HepG2 (cell line): ENCODE measurements at regions not wholly inside any gene's neighbourhood (a gene's known extent, or its start where the extent isn't known, plus 50 kb on each side); places are given as distances from the start of the nearest gene placed in this dataset.
A peak's percentile ranks its signal among the peaks of the same experiment; 100 is the strongest.

Experiments
- ATAC-seq: fragments of 200-7000 bp; cut with Tn5 transposase; 3 replicates; pipeline ENCODE4 v1.9.1; 2020; ENCODE audit warnings: mild to moderate bottlenecking, moderate library complexity
- BruUV-seq: library from RNA; stranded (reverse); fragments of 400-500 nt; replicated peaks from 2 replicates; lab custom pipeline; 2021; lab: Mats Ljungman, UMichigan
- CTCF ChIA-PET: fragments of 300-600 bp; formaldehyde crosslinking; extraction: SDS; loops from one replicate; lab custom pipeline; 2021; ENCODE audit warnings: low total read pairs, inconsistent platforms, low intra/inter-chr PET ratio; lab: Yijun Ruan, JAX
- POLR2A ChIA-PET: fragments of 350-600 bp; sonication (Branson Sonifier 250); formaldehyde crosslinking; loops from one replicate; lab custom pipeline; 2020; ENCODE audit warnings: antibody characterized with exemption, inconsistent platforms; lab: Yijun Ruan, JAX
- DNase-seq: peaks from one replicate; pipeline ENCODE4 v3.0.0-alpha.2; 2015; ENCODE audit warnings: low spot score
- FAIRE-seq: peaks from 3 replicates; lab custom pipeline; 2011; peaks lifted over from hg19 to GRCh38; lab: Jason Lieb, UNC
- H2AFZ ChIP-seq: one replicate; pipeline ENCODE4 v1.6.1; 2011; ENCODE audit warnings: low read length, inconsistent platforms
- H3K27ac ChIP-seq: fragments of 300-600 bp; 3 replicates; pipeline ENCODE4 v1.8.0; 2011; ENCODE audit warnings: mixed run types, mild to moderate bottlenecking, mixed read lengths, low read length, inconsistent platforms; ENCODE audit not compliant: insufficient read depth; ENCODE audit errors: extremely low read length
- H3K27me3 ChIP-seq, 2 experiments: fragments of 200-600 bp in 1 of 2; 2 replicates in 1 of 2; 3 replicates in 1 of 2; pipeline versions ENCODE4 v1.6.0 to v1.8.0; 2011; ENCODE audit warnings: low read length in 2 of 2, mild to moderate bottlenecking in 2 of 2, moderate library complexity in 2 of 2, inconsistent platforms in 1 of 2; ENCODE audit not compliant: insufficient read depth in 2 of 2, control insufficient read depth in 1 of 2
- H3K36me3 ChIP-seq, 2 experiments: fragments of 200-600 bp in 1 of 2; replicated peaks in 1 of 2; 2 replicates in 1 of 2; 3 replicates in 1 of 2; pipeline versions ENCODE4 v1.5.1 to v1.8.0; 2011; ENCODE audit warnings: low read length in 2 of 2, inconsistent platforms in 1 of 2; ENCODE audit not compliant: insufficient read depth in 2 of 2, control insufficient read depth in 1 of 2
- H3K4me1 ChIP-seq: 2 replicates; pipeline ENCODE4 v1.5.1; 2012; ENCODE audit warnings: low read length, inconsistent platforms; ENCODE audit not compliant: insufficient read depth
- H3K4me2 ChIP-seq: 2 replicates; pipeline ENCODE4 v1.6.0; 2011; ENCODE audit warnings: low read depth, low read length, inconsistent platforms
- H3K4me3 ChIP-seq, 3 experiments: fragments of 200-600 bp in 1 of 3; sonication (generic), shearing (Covaris generic) in 1 of 3; replicated peaks in 1 of 3; 2 replicates each; pipeline ENCODE4 v1.5.1; 2011 to 2016; ENCODE audit warnings: low read length in 3 of 3, inconsistent platforms in 2 of 3, low read depth in 2 of 3, mild to moderate bottlenecking in 2 of 3, control low read depth in 1 of 3, mixed read lengths in 1 of 3; ENCODE audit not compliant: insufficient read depth in 1 of 3
- H3K79me2 ChIP-seq: one replicate; pipeline ENCODE4 v1.6.1; 2011; ENCODE audit warnings: low read length, inconsistent platforms; ENCODE audit not compliant: insufficient read depth
- H3K9ac ChIP-seq: 2 replicates; pipeline ENCODE4 v1.6.0; 2011; ENCODE audit warnings: mild to moderate bottlenecking, low read depth, low read length, inconsistent platforms; ENCODE audit not compliant: insufficient read depth
- H3K9me3 ChIP-seq: 2 replicates; pipeline ENCODE4 v1.5.1; 2012; ENCODE audit warnings: mild to moderate bottlenecking, low read length
- H4K20me1 ChIP-seq: 2 replicates; pipeline ENCODE4 v1.6.0; 2011; ENCODE audit warnings: inconsistent platforms, mild to moderate bottlenecking, low read length, moderate library complexity; ENCODE audit not compliant: insufficient read depth
- GATAD1 ChIP-seq: IDR thresholded peaks from 2 replicates; pipeline ENCODE4 v1.6.1; 2016; ENCODE audit warnings: missing genetic modification reagents, missing compliant biosample characterization
- MAFF ChIP-seq: IDR thresholded peaks from 2 replicates; pipeline ENCODE4 v1.6.1; 2011; ENCODE audit warnings: low read depth, low read length, improper control_type of control experiment
- MAFK ChIP-seq, 2 experiments: IDR thresholded peaks in 1 of 2; conservative IDR thresholded peaks in 1 of 2; 2 replicates each; pipeline ENCODE4 v1.6.1; 2011; ENCODE audit warnings: improper control_type of control experiment in 2 of 2, low read length in 2 of 2
- REL ChIP-seq: sonication (generic); formaldehyde crosslinking; conservative IDR thresholded peaks from 2 replicates; pipeline ENCODE4 v1.8.0; 2022; ENCODE audit warnings: mild to moderate bottlenecking, missing genetic modification reagents, moderate library complexity
- RFX1 ChIP-seq: fragments of 450-650 bp; IDR thresholded peaks from 2 replicates; pipeline ENCODE4 v1.6.1; 2017
- SOX13 ChIP-seq, 3 experiments: fragments of 450-650 bp in 1 of 3; sonication (generic) in 1 of 3; formaldehyde crosslinking in 1 of 3; IDR thresholded peaks in 2 of 3; conservative IDR thresholded peaks in 1 of 3; 2 replicates each; pipeline versions ENCODE4 v1.5.0 to v1.6.1; 2016 to 2020; ENCODE audit warnings: antibody characterized with exemption in 1 of 3, mild to moderate bottlenecking in 1 of 3, missing compliant biosample characterization in 1 of 3, missing genetic modification reagents in 1 of 3, moderate library complexity in 1 of 3
- ZNF891 ChIP-seq: sonication (generic); formaldehyde crosslinking; IDR thresholded peaks from 2 replicates; pipeline ENCODE4 v1.5.0; 2020; ENCODE audit warnings: mild to moderate bottlenecking, missing genetic modification reagents
- ZSCAN31 ChIP-seq: sonication (generic); formaldehyde crosslinking; IDR thresholded peaks from 2 replicates; pipeline ENCODE4 v1.5.0; 2020; ENCODE audit warnings: low read depth, mild to moderate bottlenecking, missing genetic modification reagents
- WGBS: methylation state at CpG from one replicate; pipeline ENCODE4 v1.1.6; 2017; ENCODE audit warnings: low lambda C conversion rate; 5-methylcytosine and 5-hydroxymethylcytosine counted together
- in situ Hi-C: cut with HindIII; loops from 2 replicates; pipeline ENCODE4 v1.10.0; 2017; ENCODE audit warnings: low pct_unique_long_range_greater_than_20kb; ENCODE audit not compliant: extremely low pct_ligation_motif_present
- intact Hi-C: fragments of 100-400 bp; cut with micrococcal nuclease; formaldehyde crosslinking; loops from one replicate; pipeline ENCODE4 v1.10.0; 2022; ENCODE audit not compliant: unreplicated experiment
- TF ChIP-seq, protein P1 (sequence below): sonication (generic); formaldehyde crosslinking; IDR thresholded peaks from 2 replicates; pipeline ENCODE4 v1.5.1; 2020; ENCODE audit warnings: mild to moderate bottlenecking, missing genetic modification reagents, moderate library complexity

DNA sequence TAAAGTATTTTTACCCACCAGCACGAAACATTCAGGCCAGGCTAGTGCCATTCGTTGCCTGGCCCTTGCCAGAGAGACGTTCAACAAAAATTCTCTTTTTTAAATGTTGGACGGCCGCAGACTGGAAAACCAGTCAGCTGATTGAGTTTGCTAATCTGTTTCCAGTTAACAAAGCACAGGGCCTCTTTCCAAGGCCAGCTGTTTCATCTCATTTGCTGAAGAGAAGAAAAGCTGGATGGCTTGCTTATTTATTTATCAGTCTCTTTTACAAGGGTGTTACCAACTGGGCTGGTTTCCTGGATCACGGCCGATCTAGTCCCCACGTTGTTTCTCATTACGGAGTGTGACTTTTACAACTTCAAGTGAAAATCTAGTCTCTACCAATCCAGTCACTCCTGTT, 418.7 kb upstream of the DYNLRB2 start (continued):
- TF ChIP-seq SOX13 (IDR thresholded peaks at IDR 0.05): no peak
- no peak for TF ChIP-seq SOX13 (CRISPR knock-in tag; conservative IDR thresholded peaks at IDR 0.05 in 1 of 2, IDR thresholded peaks at IDR 0.05 in 1 of 2)
- TF ChIP-seq, all 625 proteins: peak for 0

DNA sequence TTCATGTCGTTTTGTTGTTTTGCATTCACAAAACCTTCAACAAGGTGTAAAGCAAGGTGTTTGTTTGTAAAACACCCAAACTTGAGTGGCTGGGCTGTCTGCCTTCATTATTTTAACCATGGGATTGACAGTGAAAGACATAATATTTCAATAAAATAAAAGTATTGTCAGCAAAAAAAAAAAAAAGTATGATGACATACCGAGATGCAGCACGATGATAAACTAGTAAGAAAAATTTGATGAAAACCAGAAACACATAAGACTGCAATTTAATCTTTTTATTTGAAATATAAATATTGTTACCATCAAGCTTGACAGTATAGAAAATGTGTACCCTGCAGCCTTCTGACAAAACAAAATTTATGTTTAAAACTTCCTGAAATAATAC, 419.3 kb upstream of the DYNLRB2 start:
- FAIRE-seq (no peak), ATAC-seq (no peak), DNase-seq (no peak)
- TF ChIP-seq MAFF (peak; percentile 79), RFX1 (no peak), ZNF891 (CRISPR knock-in tag) (no peak), GATAD1 (CRISPR knock-in tag) (no peak), MAFK (conservative IDR thresholded peaks at IDR 0.05 in 1 of 2, IDR thresholded peaks at IDR 0.05 in 1 of 2; ENCODE audit: low read length in 2 of 2) (peak; percentile 74 to 82), REL (CRISPR knock-in tag) (no peak), ZSCAN31 (CRISPR knock-in tag) (no peak)
- TF ChIP-seq, protein P1, sequence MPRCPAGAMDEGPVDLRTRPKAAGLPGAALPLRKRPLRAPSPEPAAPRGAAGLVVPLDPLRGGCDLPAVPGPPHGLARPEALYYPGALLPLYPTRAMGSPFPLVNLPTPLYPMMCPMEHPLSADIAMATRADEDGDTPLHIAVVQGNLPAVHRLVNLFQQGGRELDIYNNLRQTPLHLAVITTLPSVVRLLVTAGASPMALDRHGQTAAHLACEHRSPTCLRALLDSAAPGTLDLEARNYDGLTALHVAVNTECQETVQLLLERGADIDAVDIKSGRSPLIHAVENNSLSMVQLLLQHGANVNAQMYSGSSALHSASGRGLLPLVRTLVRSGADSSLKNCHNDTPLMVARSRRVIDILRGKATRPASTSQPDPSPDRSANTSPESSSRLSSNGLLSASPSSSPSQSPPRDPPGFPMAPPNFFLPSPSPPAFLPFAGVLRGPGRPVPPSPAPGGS: no peak
- H3K79me2 ChIP-seq: no peaks in the 10 kb centered on the region
- 0 out of 2 replicates have a peak, but pooled peaks cover 6% of the 10 kb centered on the region for H3K9me3 ChIP-seq
- H3K27ac ChIP-seq: no peak overlapping the region
- H3K27me3 ChIP-seq: no peaks in the 10 kb centered on the region
- in situ Hi-C loops: no loop called here
- H2AFZ ChIP-seq: no peak overlapping the region
- H4K20me1 ChIP-seq: no peaks in the 10 kb centered on the region
- 2% methylated on average over 3 of the region's 3 CpGs for WGBS
- no peaks in the 10 kb centered on the region for H3K4me1 ChIP-seq
- intact Hi-C loops: no loop called here
- H3K4me2 ChIP-seq: no peak overlapping the region
- BruUV-seq: no TSS peak
- CTCF ChIA-PET: no interaction called here
- H3K9ac ChIP-seq: no peak overlapping the region
- POLR2A ChIA-PET: no interaction called here
- H3K36me3 ChIP-seq: no peaks in the 10 kb centered on the region
- H3K4me3 ChIP-seq: no peak overlapping the region
